Nephron (organoid): ENCODE measurements at regions not wholly inside any gene's neighbourhood (a gene's known extent, or its start where the extent isn't known, plus 50 kb on each side); places are given as distances from the start of the nearest gene placed in this dataset.

Experiments
- H3K27ac Mint-ChIP-seq, 3 experiments: 2 replicates each; pipeline ENCODE4 v1.8.0; 2020; ENCODE audit warnings: mixed read lengths in 3 of 3, mild to moderate bottlenecking in 2 of 3, moderate library complexity in 1 of 3
- H3K27me3 Mint-ChIP-seq: 2 replicates; pipeline ENCODE4 v1.8.0; 2021; ENCODE audit warnings: low read depth, mild to moderate bottlenecking, moderate library complexity, mixed read lengths
- H3K36me3 Mint-ChIP-seq: 2 replicates; pipeline ENCODE4 v1.8.0; 2020; ENCODE audit warnings: low read depth, mixed read lengths
- H3K4me1 Mint-ChIP-seq: 2 replicates; pipeline ENCODE4 v1.8.0; 2020; ENCODE audit warnings: mixed read lengths
- H3K4me3 Mint-ChIP-seq, 3 experiments: 2 replicates each; pipeline ENCODE4 v1.8.0; 2020; ENCODE audit warnings: mild to moderate bottlenecking in 3 of 3, mixed read lengths in 3 of 3, moderate library complexity in 2 of 3
- H3K9me3 Mint-ChIP-seq: 2 replicates; pipeline ENCODE4 v1.8.0; 2020; ENCODE audit warnings: mixed read lengths
- CTCF ChIP-seq, 3 experiments: fragments of 200-600 bp; sonication (generic); IDR thresholded peaks; one replicate each; pipeline ENCODE4 v1.5.0; 2021; ENCODE audit warnings: antibody characterized with exemption in 3 of 3; ENCODE audit not compliant: unreplicated experiment in 3 of 3

GRCh38 chr6:115468272-115469005, 592.3 kb downstream of the FRK start:
- no peaks in the 10 kb centered on the region for H3K36me3 Mint-ChIP-seq

GRCh38 chr6:115467726-115468125, 593.0 kb downstream of the FRK start:
- Mint-ChIP-seq H3K36me3 (no peaks in the 10 kb centered on the region), H3K4me3 (no peak overlapping the region), H3K27me3 (no peaks in the 10 kb centered on the region), H3K9me3 (peaks cover 3% of the 10 kb centered on the region), H3K27ac (no peak overlapping the region), H3K4me1 (no peaks in the 10 kb centered on the region)
- TF ChIP-seq CTCF (IDR thresholded peaks at IDR 0.05; ENCODE audit: unreplicated experiment in 3 of 3): no peak

More at GRCh38 chr6:115468272-115469005, 592.3 kb downstream of the FRK start:
- no peak for TF ChIP-seq CTCF (IDR thresholded peaks at IDR 0.05; ENCODE audit: unreplicated experiment in 3 of 3)
- H3K27ac Mint-ChIP-seq: no peak overlapping the region
- H3K9me3 Mint-ChIP-seq: peaks cover 3% of the 10 kb centered on the region
- H3K27me3 Mint-ChIP-seq: no peaks in the 10 kb centered on the region
- no peak overlapping the region for H3K4me3 Mint-ChIP-seq
- no peaks in the 10 kb centered on the region for H3K4me1 Mint-ChIP-seq

- Mint-ChIP-seq H3K36me3 (no peaks in the 10 kb centered on the region), H3K9me3 (peaks cover 3% of the 10 kb centered on the region), H3K4me3 (no peak overlapping the region), H3K27me3 (no peaks in the 10 kb centered on the region), H3K4me1 (no peaks in the 10 kb centered on the region), H3K27ac (no peak overlapping the region)
- TF ChIP-seq CTCF (IDR thresholded peaks at IDR 0.05; ENCODE audit: unreplicated experiment in 3 of 3): no peak
Observed at GRCh38 chr6:115460913-115461312, 599.8 kb downstream of the FRK start.

GRCh38 chr6:115456848-115457247, 603.8 kb downstream of the FRK start:
- Mint-ChIP-seq H3K27me3 (no peaks in the 10 kb centered on the region), H3K4me1 (no peaks in the 10 kb centered on the region), H3K9me3 (no peaks in the 10 kb centered on the region), H3K36me3 (no peaks in the 10 kb centered on the region), H3K27ac (no peak overlapping the region), H3K4me3 (no peak overlapping the region)
- TF ChIP-seq CTCF (IDR thresholded peaks at IDR 0.05; ENCODE audit: unreplicated experiment in 3 of 3): no peak

- Mint-ChIP-seq H3K27me3 (peaks cover 4% of the 10 kb centered on the region), H3K27ac (no peak overlapping the region), H3K36me3 (no peaks in the 10 kb centered on the region), H3K4me1 (peaks cover 5% of the 10 kb centered on the region), H3K4me3 (no peak overlapping the region), H3K9me3 (no peaks in the 10 kb centered on the region)
- TF ChIP-seq CTCF (IDR thresholded peaks at IDR 0.05; ENCODE audit: unreplicated experiment in 3 of 3): no peak
Observed at GRCh38 chr6:115443825-115444478, 616.7 kb downstream of the FRK start.

GRCh38 chr6:115442323-115442722, 618.4 kb downstream of the FRK start:
- no peaks in the 10 kb centered on the region for H3K9me3 Mint-ChIP-seq
- H3K27me3 Mint-ChIP-seq: peaks cover 4% of the 10 kb centered on the region
- no peak overlapping the region for H3K4me3 Mint-ChIP-seq
- no peak for TF ChIP-seq CTCF (IDR thresholded peaks at IDR 0.05; ENCODE audit: unreplicated experiment in 3 of 3)
- peaks cover 5% of the 10 kb centered on the region for H3K4me1 Mint-ChIP-seq
- H3K27ac Mint-ChIP-seq: no peak overlapping the region
- no peaks in the 10 kb centered on the region for H3K36me3 Mint-ChIP-seq
